Breast epithelium (tissue), 4 donors: ENCODE measurements at regions not wholly inside any gene's neighbourhood (a gene's known extent, or its start where the extent isn't known, plus 50 kb on each side); places are given as distances from the start of the nearest gene placed in this dataset.

Source experiments
- DNase-seq, 2 donors: peaks; one replicate each; pipeline ENCODE4 v3.0.0-alpha.2; 2019; ENCODE audit warnings: low spot score in 2 of 2
- H3K27ac ChIP-seq, 2 donors: fragments of 200-600 bp; sonication (generic) in 1 of 2; one replicate each; pipeline ENCODE4 v1.5.1; 2016 to 2019; ENCODE audit warnings: mild to moderate bottlenecking in 1 of 2
- H3K27me3 ChIP-seq, 2 donors: fragments of 200-600 bp; sonication (generic) in 1 of 2; one replicate each; pipeline versions ENCODE4 v1.5.1 to v1.6.0; 2017 to 2019; ENCODE audit warnings: control low read depth in 1 of 2, mild to moderate bottlenecking in 1 of 2
- H3K36me3 ChIP-seq: fragments of 200-600 bp; one replicate; pipeline ENCODE4 v1.5.1; 2019
- H3K4me1 ChIP-seq, 2 donors: fragments of 200-600 bp; sonication (generic); one replicate each; pipeline ENCODE4 v1.5.1; 2016 to 2019; ENCODE audit warnings: control low read depth in 1 of 2
- H3K4me3 ChIP-seq, 3 donors: fragments of 200-600 bp; sonication (generic); 1 replicate in 2 of 3; 2 replicates in 1 of 3; pipeline ENCODE4 v1.5.1; 2016 to 2019; ENCODE audit warnings: mild to moderate bottlenecking in 3 of 3, moderate library complexity in 2 of 3
- H3K9me3 ChIP-seq, 2 donors: fragments of 200-600 bp; sonication (generic) in 1 of 2; one replicate each; pipeline ENCODE4 v1.5.1; 2016 to 2019; ENCODE audit warnings: control low read depth in 1 of 2
- POLR2A ChIP-seq: fragments of 450-650 bp; IDR thresholded peaks from one replicate; pipeline ENCODE4 v1.6.1; 2016; ENCODE audit warnings: antibody characterized with exemption, mild to moderate bottlenecking, moderate library complexity
- POLR2AphosphoS5 ChIP-seq, 3 donors: sonication (generic); formaldehyde crosslinking; IDR thresholded peaks; one replicate each; pipeline ENCODE4 v1.6.1; 2017; ENCODE audit warnings: antibody characterized with exemption in 3 of 3
- intact Hi-C: fragments of 100-400 bp; cut with DNase I; formaldehyde crosslinking; loops from one replicate; pipeline ENCODE4 v1.15.1; 2023; ENCODE audit warnings: low total_unique reads
- TF ChIP-seq, protein P1 (sequence below), 3 donors: fragments of 450-650 bp; IDR thresholded peaks; one replicate each; pipeline ENCODE4 v1.5.1; 2016 to 2017; ENCODE audit warnings: antibody characterized with exemption in 3 of 3, mild to moderate bottlenecking in 3 of 3, moderate library complexity in 3 of 3

DNA sequence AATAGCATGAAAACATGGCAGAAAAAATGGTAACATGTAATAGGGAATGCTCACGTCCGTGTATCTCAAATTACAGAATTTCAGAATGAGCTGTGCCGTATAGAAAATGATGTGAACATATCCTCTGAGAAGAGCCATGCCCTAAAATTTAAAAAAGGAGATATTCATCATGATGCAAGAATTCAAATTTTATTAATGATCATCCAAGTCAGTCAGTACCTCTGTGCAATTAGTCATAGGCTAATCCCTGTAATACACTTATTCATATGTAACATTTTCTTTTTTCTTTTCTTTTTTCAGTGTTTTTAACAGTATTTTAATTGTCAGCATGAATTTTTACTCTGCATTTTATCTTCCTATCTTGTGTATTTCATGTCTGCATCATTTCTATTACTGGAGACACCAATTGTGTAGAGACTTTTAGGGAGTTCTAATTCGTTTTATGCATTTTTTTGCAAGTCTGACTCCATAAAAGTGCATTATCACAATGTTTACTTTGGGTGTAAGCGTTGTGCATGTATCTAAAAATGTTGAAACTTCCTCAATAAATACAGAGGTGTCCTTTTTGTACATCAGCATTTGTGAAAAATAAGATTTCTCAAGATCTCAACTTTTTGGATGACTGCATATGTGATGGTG is 1103.7 kb upstream of the CELF2 start:
- H3K4me1 ChIP-seq: no peaks in the 10 kb centered on the region
- no peak for DNase-seq
- H3K27ac ChIP-seq: no peak overlapping the region
- no peaks in the 10 kb centered on the region for H3K36me3 ChIP-seq
- intact Hi-C loops: no loop called here
- no peak overlapping the region for H3K4me3 ChIP-seq
- TF ChIP-seq POLR2AphosphoS5 (IDR thresholded peaks at IDR 0.05) (no peak), POLR2A (no peak)
- TF ChIP-seq, protein P1, sequence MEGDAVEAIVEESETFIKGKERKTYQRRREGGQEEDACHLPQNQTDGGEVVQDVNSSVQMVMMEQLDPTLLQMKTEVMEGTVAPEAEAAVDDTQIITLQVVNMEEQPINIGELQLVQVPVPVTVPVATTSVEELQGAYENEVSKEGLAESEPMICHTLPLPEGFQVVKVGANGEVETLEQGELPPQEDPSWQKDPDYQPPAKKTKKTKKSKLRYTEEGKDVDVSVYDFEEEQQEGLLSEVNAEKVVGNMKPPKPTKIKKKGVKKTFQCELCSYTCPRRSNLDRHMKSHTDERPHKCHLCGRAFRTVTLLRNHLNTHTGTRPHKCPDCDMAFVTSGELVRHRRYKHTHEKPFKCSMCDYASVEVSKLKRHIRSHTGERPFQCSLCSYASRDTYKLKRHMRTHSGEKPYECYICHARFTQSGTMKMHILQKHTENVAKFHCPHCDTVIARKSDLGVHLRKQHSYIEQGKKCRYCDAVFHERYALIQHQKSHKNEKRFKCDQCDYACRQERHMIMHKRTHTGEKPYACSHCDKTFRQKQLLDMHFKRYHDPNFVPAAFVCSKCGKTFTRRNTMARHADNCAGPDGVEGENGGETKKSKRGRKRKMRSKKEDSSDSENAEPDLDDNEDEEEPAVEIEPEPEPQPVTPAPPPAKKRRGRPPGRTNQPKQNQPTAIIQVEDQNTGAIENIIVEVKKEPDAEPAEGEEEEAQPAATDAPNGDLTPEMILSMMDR (IDR thresholded peaks at IDR 0.05): no peak
- no peaks in the 10 kb centered on the region for H3K27me3 ChIP-seq
- H3K9me3 ChIP-seq: no peaks in the 10 kb centered on the region

DNA sequence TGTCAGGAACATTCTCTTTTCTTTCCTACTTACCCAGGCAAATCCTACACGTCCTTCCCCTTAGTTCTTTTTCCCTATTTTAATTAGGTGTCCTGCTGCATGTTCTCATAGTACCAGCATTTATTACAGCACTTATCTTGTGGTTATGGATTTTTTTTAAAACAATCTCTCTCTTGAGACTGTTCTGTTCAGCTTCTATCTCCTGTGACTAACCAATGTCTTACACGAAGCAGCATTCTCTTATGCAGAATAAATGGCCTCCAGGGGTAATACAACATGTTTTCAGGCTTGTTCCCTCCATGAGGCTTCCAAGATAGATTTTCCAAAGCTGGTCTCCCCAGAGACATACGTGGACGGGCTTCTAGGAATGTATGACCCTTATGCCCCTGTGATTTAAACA is 1096.1 kb upstream of the CELF2 start:
- Histone ChIP-seq H3K4me3 (no peak overlapping the region), H3K27me3 (no peaks in the 10 kb centered on the region), H3K36me3 (no peaks in the 10 kb centered on the region), H3K27ac (no peak overlapping the region), H3K9me3 (no peaks in the 10 kb centered on the region), H3K4me1 (no peaks in the 10 kb centered on the region)
- TF ChIP-seq POLR2A: no peak
- TF ChIP-seq, protein P1 (IDR thresholded peaks at IDR 0.05): no peak
- intact Hi-C loops: no loop called here
- DNase-seq: no peak

DNA sequence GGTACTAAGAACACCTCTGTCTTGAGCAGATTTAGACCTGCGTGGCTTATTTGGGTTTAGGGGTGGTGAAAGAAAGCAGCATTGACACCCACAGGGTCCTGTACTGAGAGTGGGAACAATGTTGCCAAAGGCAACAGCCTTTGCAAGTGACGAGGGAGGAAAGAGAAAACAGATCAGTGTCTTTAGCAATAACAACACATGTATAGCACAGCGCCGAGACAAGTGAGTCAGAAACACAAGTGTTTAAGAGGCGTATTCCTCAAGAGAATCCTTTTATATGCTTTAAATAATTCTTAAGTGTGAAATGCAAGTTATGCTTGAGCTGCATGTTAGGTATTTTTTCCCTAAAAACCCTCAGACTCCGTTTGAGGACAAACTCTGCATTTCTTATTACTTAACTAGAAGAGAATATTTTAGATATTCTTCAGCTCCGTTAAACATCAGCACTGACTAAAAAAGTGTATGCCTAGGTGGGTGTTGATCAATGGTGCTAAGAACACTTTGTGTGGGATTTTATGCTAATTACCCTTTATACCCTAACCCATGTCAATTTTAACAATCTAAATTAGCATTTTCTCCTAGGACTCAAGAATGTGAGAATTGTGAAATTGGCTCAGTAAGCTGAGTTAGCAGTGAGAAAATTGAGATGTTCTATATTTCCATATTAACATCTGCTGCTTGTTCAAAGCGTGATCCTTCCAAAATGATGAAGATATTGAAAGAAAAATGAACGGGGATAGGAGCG is 1095.4 kb upstream of the CELF2 start:
- intact Hi-C loops: no loop called here
- Histone ChIP-seq H3K4me3 (no peak overlapping the region), H3K27me3 (no peaks in the 10 kb centered on the region), H3K27ac (no peak overlapping the region), H3K4me1 (no peaks in the 10 kb centered on the region), H3K36me3 (no peaks in the 10 kb centered on the region), H3K9me3 (no peaks in the 10 kb centered on the region)
- TF ChIP-seq POLR2A (no peak), POLR2AphosphoS5 (IDR thresholded peaks at IDR 0.05) (no peak)
- TF ChIP-seq, protein P1 (IDR thresholded peaks at IDR 0.05): no peak
- no peak for DNase-seq

DNA sequence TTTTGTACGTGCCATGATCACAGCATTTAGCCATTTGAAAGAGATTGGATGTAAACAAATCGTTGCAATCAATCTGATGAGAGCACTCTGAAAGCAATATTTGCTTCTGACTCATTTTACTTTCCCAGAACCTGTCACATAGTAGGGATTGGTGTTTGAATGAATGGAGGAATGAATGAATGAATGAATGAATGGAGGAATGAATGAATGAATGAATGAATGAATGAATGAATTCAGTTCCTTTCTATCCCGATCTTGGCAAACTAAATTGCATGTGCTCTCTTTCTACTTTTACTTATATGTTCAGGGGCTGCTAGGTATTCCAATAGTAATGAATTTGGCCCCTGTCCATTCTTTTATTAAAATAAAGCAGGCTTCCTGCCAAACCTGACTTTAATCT is 1091.7 kb upstream of the CELF2 start:
- Histone ChIP-seq H3K4me3 (no peak overlapping the region), H3K27ac (no peak overlapping the region), H3K9me3 (no peaks in the 10 kb centered on the region)

DNA sequence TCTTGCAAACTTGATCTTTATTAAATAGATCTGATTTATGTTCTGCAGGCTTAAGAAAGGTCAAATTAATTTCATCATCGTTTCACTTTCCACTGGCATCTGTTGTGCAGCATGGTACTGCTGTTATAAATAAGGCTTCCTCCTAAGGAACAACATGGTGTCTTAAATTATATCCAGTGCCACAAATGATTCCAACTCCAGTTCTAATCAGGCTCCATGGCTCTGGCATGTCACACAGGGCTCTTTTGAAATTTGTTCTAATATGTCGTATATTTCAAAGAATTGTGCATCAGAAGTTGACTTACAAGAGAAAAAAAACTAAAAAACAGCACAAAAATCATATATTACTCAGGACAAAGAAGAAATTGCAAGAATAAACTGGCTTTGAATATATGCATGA is 1090.8 kb upstream of the CELF2 start:
- no peak overlapping the region for H3K27ac ChIP-seq
- no peaks in the 10 kb centered on the region for H3K9me3 ChIP-seq
- TF ChIP-seq POLR2A (no peak), POLR2AphosphoS5 (IDR thresholded peaks at IDR 0.05) (no peak)
- TF ChIP-seq, protein P1 (IDR thresholded peaks at IDR 0.05): no peak
- H3K36me3 ChIP-seq: no peaks in the 10 kb centered on the region
- DNase-seq: no peak
- H3K4me1 ChIP-seq: no peaks in the 10 kb centered on the region
- no peaks in the 10 kb centered on the region for H3K27me3 ChIP-seq
- intact Hi-C loops: no loop called here
- H3K4me3 ChIP-seq: no peak overlapping the region

More for the DNA sequence above, 1091.7 kb upstream of the CELF2 start:
- Histone ChIP-seq H3K27me3 (no peaks in the 10 kb centered on the region), H3K36me3 (no peaks in the 10 kb centered on the region), H3K4me1 (no peaks in the 10 kb centered on the region)
- no peak for DNase-seq
- no peak for TF ChIP-seq POLR2AphosphoS5 (IDR thresholded peaks at IDR 0.05)
- TF ChIP-seq POLR2A: no peak
- intact Hi-C loops: no loop called here
